HL-60 (cell line): ENCODE measurements at regions not wholly inside any gene's neighbourhood (a gene's known extent, or its start where the extent isn't known, plus 50 kb on each side); places are given as distances from the start of the nearest gene placed in this dataset.

Experiments
- CTCF ChIP-seq: IDR thresholded peaks from one replicate; pipeline ENCODE4 v1.5.1; 2011; ENCODE audit warnings: low read length, control low read depth, inconsistent platforms; ENCODE audit not compliant: insufficient read depth
- GABPA ChIP-seq: IDR thresholded peaks from 2 replicates; pipeline ENCODE4 v1.6.1; 2012; ENCODE audit warnings: low read depth
- POLR2AphosphoS5 ChIP-seq: IDR thresholded peaks from 2 replicates; pipeline ENCODE4 v1.6.1; 2012; ENCODE audit warnings: low read depth
- REST ChIP-seq: IDR thresholded peaks from 2 replicates; pipeline ENCODE4 v1.6.1; 2012; ENCODE audit warnings: low read depth; ENCODE audit not compliant: insufficient replicate concordance
- SPI1 ChIP-seq: IDR thresholded peaks from 2 replicates; pipeline ENCODE4 v1.6.1; 2012; ENCODE audit warnings: low read depth, mild to moderate bottlenecking, borderline replicate concordance

- TF ChIP-seq CTCF (no peak), POLR2AphosphoS5 (no peak), REST (no peak), GABPA (no peak), SPI1 (no peak)
These were observed 117.1 kb downstream of the PPP1R3A start for GRCh38 chr7:113801751-113802150.
